DND-41 (cell line): ENCODE measurements at regions not wholly inside any gene's neighbourhood (a gene's known extent, or its start where the extent isn't known, plus 50 kb on each side); places are given as distances from the start of the nearest gene placed in this dataset.

Experiments
- ATAC-seq: fragments of 200-7000 bp; cut with Tn5 transposase; 3 replicates; pipeline ENCODE4 v1.9.1; 2021; ENCODE audit warnings: low read depth; ENCODE audit not compliant: insufficient read depth
- DNase-seq: peaks from one replicate; pipeline ENCODE4 v3.0.0-alpha.2; 2020
- H2AFZ ChIP-seq: 2 replicates; pipeline ENCODE4 v1.6.0; 2012; ENCODE audit warnings: low read depth, low read length
- H3K27ac ChIP-seq: 2 replicates; pipeline ENCODE4 v1.5.1; 2012; ENCODE audit warnings: low read length, inconsistent platforms
- H3K27me3 ChIP-seq: fragments of 200-600 bp; sonication (generic); 2 replicates; pipeline ENCODE4 v1.6.0; 2012; ENCODE audit warnings: low read length, mild to moderate bottlenecking, inconsistent platforms; ENCODE audit not compliant: insufficient read depth, poor library complexity
- H3K36me3 ChIP-seq: 2 replicates; pipeline ENCODE4 v1.5.1; 2012; ENCODE audit warnings: low read length, inconsistent platforms; ENCODE audit not compliant: insufficient read depth
- H3K4me1 ChIP-seq: 2 replicates; pipeline ENCODE4 v1.5.1; 2012; ENCODE audit warnings: mild to moderate bottlenecking, low read length; ENCODE audit not compliant: insufficient read depth
- H3K4me2 ChIP-seq: 2 replicates; pipeline ENCODE4 v1.6.0; 2012; ENCODE audit warnings: mild to moderate bottlenecking, moderate library complexity, low read length, inconsistent platforms; ENCODE audit not compliant: insufficient read depth
- H3K4me3 ChIP-seq, 2 experiments: fragments of 200-600 bp in 1 of 2; shearing (Covaris generic) in 1 of 2; 2 replicates each; pipeline ENCODE4 v1.5.1; 2012 to 2016; ENCODE audit warnings: inconsistent platforms in 2 of 2, low read length in 2 of 2, mild to moderate bottlenecking in 2 of 2, low read depth in 1 of 2, moderate library complexity in 1 of 2
- H3K79me2 ChIP-seq: 2 replicates; pipeline ENCODE4 v1.6.0; 2012; ENCODE audit warnings: low read length, inconsistent platforms; ENCODE audit not compliant: insufficient read depth
- H3K9ac ChIP-seq: 2 replicates; pipeline ENCODE4 v1.6.0; 2012; ENCODE audit warnings: low read depth, mild to moderate bottlenecking, inconsistent platforms, low read length, moderate library complexity
- H3K9me3 ChIP-seq: 2 replicates; pipeline ENCODE4 v1.5.1; 2012; ENCODE audit warnings: low read length, moderate library complexity, mild to moderate bottlenecking, inconsistent platforms; ENCODE audit not compliant: insufficient read depth, severe bottlenecking
- H4K20me1 ChIP-seq: 2 replicates; pipeline ENCODE4 v1.6.0; 2012; ENCODE audit warnings: low read length; ENCODE audit not compliant: insufficient read depth
- CTCF ChIP-seq: IDR thresholded peaks from 2 replicates; pipeline ENCODE4 v1.5.1; 2012; ENCODE audit warnings: borderline replicate concordance, low read length, moderate library complexity, mild to moderate bottlenecking; ENCODE audit not compliant: poor library complexity, severe bottlenecking; ENCODE audit errors: extremely low read depth
- EZH2 ChIP-seq: IDR thresholded peaks from 3 replicates; pipeline ENCODE4 v1.6.1; 2012; ENCODE audit warnings: borderline replicate concordance, low read depth, mild to moderate bottlenecking, moderate library complexity, low read length, inconsistent platforms; ENCODE audit not compliant: severe bottlenecking

- Histone ChIP-seq H3K4me3 (no peak overlapping the region), H3K4me2 (no peak overlapping the region), H3K9me3 (peaks cover 26% of the 10 kb centered on the region), H3K4me1 (no peaks in the 10 kb centered on the region), H3K9ac (no peak overlapping the region), H3K36me3 (no peaks in the 10 kb centered on the region), H3K27me3 (no peaks in the 10 kb centered on the region), H2AFZ (no peak overlapping the region), H4K20me1 (no peaks in the 10 kb centered on the region), H3K27ac (no peak overlapping the region), H3K79me2 (no peaks in the 10 kb centered on the region)
- ATAC-seq = no peak
- no peak for TF ChIP-seq CTCF
- no peak for TF ChIP-seq EZH2
- no peak for DNase-seq
These were observed 261.2 kb downstream of the ADRA2A start for GRCh38 chr10:111338035-111338434.

GRCh38 chr10:111338805-111339204 lies 262.0 kb downstream of the ADRA2A start:
- Histone ChIP-seq H2AFZ (no peak overlapping the region), H3K4me3 (no peak overlapping the region), H3K36me3 (no peaks in the 10 kb centered on the region), H3K27me3 (no peaks in the 10 kb centered on the region), H3K9ac (no peak overlapping the region), H4K20me1 (no peaks in the 10 kb centered on the region), H3K79me2 (no peaks in the 10 kb centered on the region), H3K27ac (no peak overlapping the region), H3K9me3 (peaks cover 26% of the 10 kb centered on the region), H3K4me2 (no peak overlapping the region), H3K4me1 (no peaks in the 10 kb centered on the region)
- ATAC-seq (no peak), DNase-seq (no peak)
- TF ChIP-seq CTCF (no peak), EZH2 (no peak)

GRCh38 chr10:111344804-111345203 lies 268.0 kb downstream of the ADRA2A start:
- TF ChIP-seq EZH2 = no peak
- peak; percentile 28 for TF ChIP-seq CTCF
- Histone ChIP-seq H3K79me2 (no peaks in the 10 kb centered on the region), H4K20me1 (no peaks in the 10 kb centered on the region), H3K9me3 (peaks cover 20% of the 10 kb centered on the region), H2AFZ (no peak overlapping the region), H3K36me3 (no peaks in the 10 kb centered on the region), H3K27me3 (no peaks in the 10 kb centered on the region), H3K4me3 (no peak overlapping the region), H3K27ac (no peak overlapping the region), H3K4me2 (no peak overlapping the region), H3K4me1 (no peaks in the 10 kb centered on the region), H3K9ac (no peak overlapping the region)
- no peak for DNase-seq
- ATAC-seq = no peak

GRCh38 chr10:111347386-111348013 lies 270.7 kb downstream of the ADRA2A start:
- H3K27me3 ChIP-seq = no peaks in the 10 kb centered on the region
- no peaks in the 10 kb centered on the region for H3K36me3 ChIP-seq
- ATAC-seq = no peak
- H3K9ac ChIP-seq = no peak overlapping the region
- peaks cover 5% of the 10 kb centered on the region for H3K9me3 ChIP-seq
- H3K4me3 ChIP-seq = no peak overlapping the region
- H3K4me1 ChIP-seq = no peaks in the 10 kb centered on the region
- no peak for TF ChIP-seq CTCF
- TF ChIP-seq EZH2 = no peak
- H3K79me2 ChIP-seq = no peaks in the 10 kb centered on the region
- no peak overlapping the region for H3K4me2 ChIP-seq
- no peak for DNase-seq
- H2AFZ ChIP-seq = no peak overlapping the region
- H4K20me1 ChIP-seq = no peaks in the 10 kb centered on the region
- no peak overlapping the region for H3K27ac ChIP-seq
